GM12878 (cell line): ENCODE measurements at regions not wholly inside any gene's neighbourhood (a gene's known extent, or its start where the extent isn't known, plus 50 kb on each side); places are given as distances from the start of the nearest gene placed in this dataset.

Experiments
- CREM ChIP-seq: IDR thresholded peaks from 2 replicates; pipeline ENCODE4 v1.6.1; 2014; ENCODE audit warnings: antibody characterized with exemption, low read depth
- NR2C2 ChIP-seq: IDR thresholded peaks from 2 replicates; pipeline ENCODE4 v1.6.1; 2011; ENCODE audit warnings: borderline replicate concordance, low read depth; ENCODE audit not compliant: control insufficient read depth, insufficient read length

- TF ChIP-seq NR2C2 = no peak
- no peak for TF ChIP-seq CREM
Measured at GRCh38 chr15:72962054-72962702, 90.1 kb upstream of the NEO1 start.
